HFFc6 (cell line): ENCODE measurements at regions not wholly inside any gene's neighbourhood (a gene's known extent, or its start where the extent isn't known, plus 50 kb on each side); places are given as distances from the start of the nearest gene placed in this dataset.

ENCODE experiments used
- DNase-seq: peaks from one replicate; pipeline ENCODE4 v3.0.0-alpha.2; 2018
- H3K27ac Mint-ChIP-seq: 2 replicates; pipeline ENCODE4 v1.8.0; 2020; ENCODE audit warnings: mild to moderate bottlenecking, mixed read lengths
- H3K27me3 Mint-ChIP-seq: 2 replicates; pipeline ENCODE4 v1.8.0; 2021; ENCODE audit warnings: mild to moderate bottlenecking, moderate library complexity, mixed read lengths; ENCODE audit not compliant: insufficient read depth
- H3K36me3 Mint-ChIP-seq: 2 replicates; pipeline ENCODE4 v1.8.0; 2021; ENCODE audit warnings: low read depth, mixed read lengths
- H3K4me1 Mint-ChIP-seq: 2 replicates; pipeline ENCODE4 v1.8.0; 2020; ENCODE audit warnings: low read depth, mixed read lengths
- H3K4me3 Mint-ChIP-seq: 2 replicates; pipeline ENCODE4 v1.8.0; 2020; ENCODE audit warnings: mild to moderate bottlenecking, moderate library complexity, mixed read lengths
- H3K9me3 Mint-ChIP-seq: 2 replicates; pipeline ENCODE4 v1.8.0; 2020; ENCODE audit warnings: mild to moderate bottlenecking, mixed read lengths
- CTCF ChIP-seq: fragments of 200-600 bp; sonication (generic); IDR thresholded peaks from 2 replicates; pipeline ENCODE4 v1.5.0; 2021; ENCODE audit warnings: antibody characterized with exemption, mild to moderate bottlenecking

- no peak for DNase-seq
- no peak for TF ChIP-seq CTCF
- Mint-ChIP-seq H3K4me1 (no peaks in the 10 kb centered on the region), H3K27me3 (no peaks in the 10 kb centered on the region), H3K36me3 (no peaks in the 10 kb centered on the region), H3K4me3 (no peak overlapping the region), H3K9me3 (peaks cover 40% of the 10 kb centered on the region), H3K27ac (no peak overlapping the region)
Observed at GRCh38 chr6:18667612-18668011, 280.5 kb downstream of the RNF144B start.

GRCh38 chr6:18668994-18669393 is 281.8 kb downstream of the RNF144B start:
- Mint-ChIP-seq H3K36me3 (no peaks in the 10 kb centered on the region), H3K4me3 (no peak overlapping the region), H3K4me1 (no peaks in the 10 kb centered on the region), H3K27ac (no peak overlapping the region), H3K27me3 (no peaks in the 10 kb centered on the region), H3K9me3 (peaks cover 51% of the 10 kb centered on the region)
- no peak for DNase-seq
- no peak for TF ChIP-seq CTCF

- DNase-seq: no peak
- TF ChIP-seq CTCF: no peak
- Mint-ChIP-seq H3K9me3 (peaks cover 49% of the 10 kb centered on the region), H3K27me3 (no peaks in the 10 kb centered on the region), H3K4me1 (no peaks in the 10 kb centered on the region), H3K27ac (no peak overlapping the region), H3K36me3 (no peaks in the 10 kb centered on the region), H3K4me3 (no peak overlapping the region)
Observed at GRCh38 chr6:18672852-18673251, 285.7 kb downstream of the RNF144B start.

- Mint-ChIP-seq H3K27me3 (no peaks in the 10 kb centered on the region; the same call in 1 of the 2 replicates), H3K4me1 (no peaks in the 10 kb centered on the region), H3K9me3 (peaks cover 49% of the 10 kb centered on the region), H3K36me3 (no peaks in the 10 kb centered on the region), H3K27ac (no peak overlapping the region), H3K4me3 (no peak overlapping the region)
- TF ChIP-seq CTCF: no peak
- DNase-seq: no peak
Observed at GRCh38 chr6:18674346-18674745, 287.2 kb downstream of the RNF144B start.

- Mint-ChIP-seq H3K27me3 (no peaks in the 10 kb centered on the region; the same call in 1 of the 2 replicates), H3K36me3 (no peaks in the 10 kb centered on the region), H3K9me3 (peaks cover 38% of the 10 kb centered on the region), H3K4me1 (no peaks in the 10 kb centered on the region), H3K4me3 (no peak overlapping the region), H3K27ac (no peak overlapping the region)
- no peak for DNase-seq
- no peak for TF ChIP-seq CTCF
Observed at GRCh38 chr6:18675881-18676280, 288.7 kb downstream of the RNF144B start.

GRCh38 chr6:18676548-18676947 is 289.4 kb downstream of the RNF144B start:
- no peaks in the 10 kb centered on the region for H3K4me1 Mint-ChIP-seq
- DNase-seq: no peak
- H3K36me3 Mint-ChIP-seq: no peaks in the 10 kb centered on the region
- no peaks in the 10 kb centered on the region; the same call in 1 of the 2 replicates for H3K27me3 Mint-ChIP-seq
- no peak for TF ChIP-seq CTCF
- H3K4me3 Mint-ChIP-seq: no peak overlapping the region
- no peak overlapping the region for H3K27ac Mint-ChIP-seq
- peaks cover 33% of the 10 kb centered on the region for H3K9me3 Mint-ChIP-seq
